T-helper 2 cell (primary cell): ENCODE measurements at regions not wholly inside any gene's neighbourhood (a gene's known extent, or its start where the extent isn't known, plus 50 kb on each side); places are given as distances from the start of the nearest gene placed in this dataset.
A peak's percentile ranks its signal among the peaks of the same experiment; 100 is the strongest.

ENCODE experiments used
- DNase-seq, 5 experiments: peaks; one replicate each; pipeline versions ENCODE4 v3.0.0 to v3.0.0-alpha.2; 2012 to 2022

DNA sequence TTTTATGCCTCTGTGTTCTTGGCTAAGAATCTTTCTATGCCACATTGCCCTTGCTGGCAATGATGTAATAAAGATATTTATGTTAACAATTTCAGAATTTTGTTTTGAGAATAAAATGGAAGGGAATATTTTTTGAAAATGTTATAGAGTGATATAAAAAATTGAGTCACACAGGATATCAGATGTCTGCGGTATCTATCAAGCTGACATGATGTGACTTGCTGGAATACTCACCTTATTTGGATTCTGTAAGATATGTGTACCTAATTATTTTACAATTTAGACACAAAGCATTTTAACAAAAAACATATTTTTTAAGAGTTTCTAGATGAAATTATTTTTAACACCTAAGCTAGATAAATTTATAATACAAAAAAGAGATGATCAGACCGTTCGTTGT is 660.0 kb upstream of the B3GALT2 start:
- DNase-seq = no peak

DNA sequence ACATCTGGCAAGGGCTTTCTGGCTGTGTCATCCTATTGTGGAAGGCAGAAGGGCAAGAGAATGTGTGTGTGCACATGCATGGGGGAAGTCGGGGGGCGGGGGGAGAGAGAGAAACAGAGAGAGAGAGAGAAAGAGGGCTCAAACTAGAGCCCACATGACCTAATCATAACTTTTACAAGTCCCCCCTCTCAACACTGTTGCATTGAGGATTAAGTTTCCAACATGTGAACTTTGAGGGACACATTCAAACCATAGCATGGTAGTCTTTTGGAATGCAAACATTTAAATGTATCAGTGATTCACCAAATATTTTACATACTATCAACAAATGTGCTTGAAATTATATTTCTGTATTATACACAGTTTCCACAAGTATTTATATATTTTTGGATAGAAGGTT is 655.4 kb upstream of the B3GALT2 start:
- no peak for DNase-seq

DNA sequence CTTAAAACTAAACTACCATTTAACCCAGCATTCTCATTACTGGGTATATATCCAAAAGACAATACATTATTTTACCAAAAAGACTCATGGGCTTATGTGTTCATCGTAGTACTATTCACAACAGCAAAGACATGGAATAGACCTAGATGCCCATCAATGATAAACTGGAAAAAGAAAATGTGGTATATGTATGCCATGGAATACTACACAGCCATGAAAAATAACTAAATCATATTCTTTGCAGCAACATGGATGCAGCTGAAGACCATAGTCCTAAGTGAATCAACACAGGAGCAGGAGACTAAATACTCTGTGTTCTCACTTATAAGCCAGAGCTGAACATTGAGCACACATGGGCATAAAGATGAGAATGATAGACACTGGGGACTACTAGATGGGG is 645.1 kb upstream of the B3GALT2 start:
- no peak for DNase-seq

DNA sequence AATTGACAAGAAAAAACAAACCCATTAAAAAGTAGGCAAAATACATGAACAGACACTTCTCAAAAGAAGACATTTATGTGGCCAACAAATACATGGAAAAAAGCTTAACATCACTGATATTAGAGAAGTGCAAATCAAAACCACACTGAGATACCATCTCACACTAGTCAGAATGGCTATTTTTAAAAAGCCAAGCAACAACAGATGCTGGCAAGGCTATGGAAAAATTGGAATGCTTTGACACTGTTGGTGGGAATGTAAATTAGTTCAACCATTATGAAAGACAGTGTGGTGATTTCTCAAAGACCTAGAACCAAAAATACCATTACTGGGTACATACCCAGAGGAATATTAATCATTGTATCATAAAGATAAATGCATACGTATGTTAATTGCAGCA is 641.1 kb upstream of the B3GALT2 start:
- DNase-seq = no peak

DNA sequence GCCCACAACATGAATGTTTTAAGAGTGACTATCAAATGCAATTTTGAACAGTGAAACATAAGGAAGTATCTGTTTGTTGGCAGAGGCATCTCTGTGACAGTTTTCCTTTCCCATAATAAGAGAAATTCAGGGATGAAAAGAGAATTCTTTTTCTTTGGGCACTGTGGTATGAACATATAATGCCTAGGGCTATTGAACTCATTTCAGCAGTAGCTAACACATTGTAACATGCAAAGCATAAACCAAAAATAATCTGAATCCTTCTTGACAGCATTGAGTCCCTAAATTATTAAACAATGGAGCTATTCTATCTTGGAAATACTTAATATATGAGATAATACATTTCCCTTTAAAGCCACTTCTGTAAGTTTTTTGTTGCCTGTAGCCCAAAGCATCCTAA is 633.0 kb upstream of the B3GALT2 start:
- no peak for DNase-seq

DNA sequence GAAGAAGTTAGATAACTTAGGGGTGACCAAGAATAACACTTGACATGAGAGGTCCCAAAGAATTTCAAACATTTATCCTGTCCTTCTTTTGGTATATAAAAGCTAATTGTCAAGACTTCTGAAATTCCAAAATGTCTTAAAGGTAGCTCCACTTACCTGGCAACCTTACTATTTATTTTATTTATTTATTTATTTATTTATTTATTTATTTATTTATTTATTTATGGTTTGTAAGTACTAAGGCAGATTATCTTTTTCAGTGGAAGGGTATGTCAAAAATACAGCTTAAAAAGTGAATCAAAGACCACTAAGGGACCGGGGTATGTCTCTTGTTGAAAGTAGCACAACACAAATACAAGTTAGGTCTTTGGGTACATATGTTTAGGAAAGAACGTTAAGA is 620.8 kb upstream of the B3GALT2 start:
- DNase-seq = no peak

DNA sequence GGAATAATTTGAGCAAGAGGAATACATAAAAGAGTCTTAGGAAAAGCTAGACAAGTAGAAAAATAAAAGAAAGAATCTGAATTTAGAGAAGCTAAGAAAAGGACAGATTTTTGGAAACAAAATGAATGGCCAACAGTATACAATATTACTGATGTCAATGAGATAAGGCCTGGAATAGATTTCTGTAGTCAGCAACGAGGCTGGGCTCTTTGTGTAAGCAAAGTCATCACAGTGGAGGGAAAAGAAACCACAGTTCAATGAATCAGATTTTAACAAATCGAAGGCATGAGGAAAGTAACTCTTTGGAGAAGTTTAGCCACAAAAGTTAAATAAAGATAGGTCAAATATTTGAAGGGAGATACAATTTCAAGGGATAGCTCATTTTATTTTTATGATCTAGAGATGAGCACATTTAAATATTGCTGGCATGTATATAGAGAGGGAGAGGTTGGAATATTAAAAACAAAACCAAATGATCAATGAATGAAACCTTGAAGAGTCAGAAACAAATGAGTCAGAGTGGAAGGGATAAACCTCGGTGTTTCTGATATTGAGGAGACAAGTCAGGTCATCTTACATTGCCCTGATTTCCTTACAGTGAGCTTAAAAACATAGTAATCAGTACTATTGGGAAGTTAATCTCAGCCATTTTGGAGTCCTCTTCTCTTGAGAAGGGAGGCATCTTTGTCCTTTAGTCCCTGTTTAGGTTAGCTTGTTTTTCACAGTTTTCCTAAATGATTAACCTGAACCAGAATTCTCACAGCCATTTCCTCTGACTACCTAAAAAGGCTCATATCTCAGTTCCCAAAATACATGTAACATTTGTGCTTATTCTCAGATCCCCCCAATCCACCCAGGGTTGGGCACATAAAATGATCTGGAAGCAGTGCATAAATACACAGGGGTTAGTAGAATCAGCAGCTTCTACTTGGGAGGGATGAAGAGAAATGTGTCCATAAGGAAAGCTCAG is 620.0 kb upstream of the B3GALT2 start:
- DNase-seq = peak in 1 of 5 experiments; percentile 12

DNA sequence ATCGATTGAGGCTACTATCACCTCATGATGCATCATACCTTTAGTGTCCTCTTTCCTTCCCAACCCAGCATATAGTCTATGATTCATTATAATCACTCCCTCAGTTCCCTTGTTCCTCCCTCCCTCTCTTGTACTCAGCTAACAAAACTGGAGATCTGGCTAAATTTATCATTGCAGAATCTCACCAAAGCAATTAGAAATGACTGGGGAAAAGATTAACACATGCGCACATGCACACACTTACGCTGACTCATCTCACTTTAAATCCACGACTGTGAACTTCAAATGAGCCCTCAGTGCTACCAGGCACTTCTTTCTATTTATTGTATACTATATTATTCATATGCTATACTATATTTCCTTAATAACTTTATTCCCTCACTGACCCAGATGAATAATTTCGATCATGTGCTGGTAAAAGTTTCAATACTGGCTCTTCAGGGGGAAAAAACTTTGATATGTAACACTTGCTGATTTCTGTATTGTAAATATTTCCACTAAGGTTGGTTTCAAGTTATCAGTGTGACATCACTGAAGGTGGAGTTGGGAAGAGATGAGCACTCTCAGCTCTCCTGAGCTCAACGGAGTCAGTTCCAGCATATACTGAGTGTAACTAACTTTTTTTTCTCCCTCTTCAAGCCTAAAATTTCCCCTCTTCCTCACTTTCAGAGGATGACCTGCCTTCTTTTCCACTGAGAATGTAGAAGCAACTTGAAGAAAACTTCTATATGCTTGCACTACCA is 613.7 kb upstream of the B3GALT2 start:
- DNase-seq = peak in 1 of 5 experiments; percentile 58

DNA sequence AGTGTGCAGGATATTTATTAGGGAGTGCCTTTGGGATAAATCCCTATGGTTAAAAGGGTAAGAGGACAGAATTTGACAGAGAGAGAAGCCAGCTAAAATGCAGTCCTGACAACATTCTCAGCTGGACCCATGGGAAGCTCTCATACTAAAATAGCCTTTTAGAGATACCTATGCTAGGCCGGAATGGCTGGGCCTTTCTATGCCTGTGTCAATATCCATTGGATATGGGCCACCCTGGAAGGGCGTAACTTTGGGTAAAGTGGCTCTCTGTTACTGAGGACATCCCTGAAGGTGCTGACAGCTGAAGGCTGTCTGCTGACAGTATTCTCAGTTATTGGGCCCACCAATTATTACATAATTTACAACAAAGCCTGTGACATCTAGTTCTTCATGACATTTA is 613.0 kb upstream of the B3GALT2 start:
- DNase-seq = no peak

DNA sequence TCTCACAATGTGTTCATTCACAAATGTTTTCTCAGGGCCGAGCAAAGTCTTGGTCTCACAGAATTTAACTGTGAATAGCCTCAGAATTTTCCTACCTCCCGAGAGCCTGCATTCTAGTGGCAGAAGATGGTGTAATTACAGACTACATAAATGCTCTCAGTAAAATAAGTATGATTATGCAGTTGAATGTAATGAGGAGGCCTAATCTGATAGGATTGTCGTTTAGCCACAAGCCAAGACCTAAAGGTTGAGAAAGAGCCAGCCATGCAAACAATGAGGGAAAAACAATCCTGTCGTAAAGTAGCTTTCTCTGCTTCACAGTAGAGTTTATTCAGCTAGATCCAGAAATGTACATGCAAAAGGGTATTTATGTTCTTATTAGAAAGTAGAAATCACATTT is 607.8 kb upstream of the B3GALT2 start:
- no peak for DNase-seq

DNA sequence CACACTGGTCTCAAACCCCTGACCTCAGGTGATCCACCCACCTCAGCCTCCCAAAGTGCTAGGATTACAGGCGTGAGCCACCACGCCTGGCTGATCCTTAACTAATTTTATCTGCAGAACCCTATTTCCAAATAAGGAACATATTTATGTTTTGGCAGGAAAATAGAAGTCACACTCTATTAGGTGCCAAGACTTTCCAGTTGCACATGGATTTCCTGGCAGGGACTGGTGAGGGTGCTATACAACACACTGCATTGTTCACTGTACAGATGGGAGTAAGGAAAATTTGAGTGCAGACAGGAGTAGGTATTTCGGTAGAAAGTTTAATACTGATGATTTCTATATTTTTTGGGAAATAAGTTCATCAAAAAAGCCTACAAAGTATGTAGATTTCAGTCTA is 605.3 kb upstream of the B3GALT2 start:
- no peak for DNase-seq

DNA sequence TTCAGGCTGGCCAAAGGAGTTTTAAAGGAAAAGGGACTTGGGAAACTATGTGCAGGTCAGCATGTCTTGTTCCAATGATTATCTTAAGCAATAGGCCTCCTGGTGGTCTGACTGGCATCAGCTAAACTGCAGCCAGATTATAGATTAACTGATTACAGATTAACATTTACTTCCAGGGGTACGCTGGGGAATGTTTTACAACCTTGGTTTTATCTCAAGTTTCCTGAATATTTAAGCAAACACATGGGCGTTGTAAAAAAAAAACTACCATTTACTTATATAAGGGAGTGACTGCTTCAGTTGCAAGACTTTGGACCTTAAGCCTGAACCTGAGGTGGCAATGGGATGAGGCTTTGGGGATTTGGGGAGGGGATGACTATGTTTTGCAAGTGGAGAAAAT is 600.6 kb upstream of the B3GALT2 start:
- DNase-seq = no peak

DNA sequence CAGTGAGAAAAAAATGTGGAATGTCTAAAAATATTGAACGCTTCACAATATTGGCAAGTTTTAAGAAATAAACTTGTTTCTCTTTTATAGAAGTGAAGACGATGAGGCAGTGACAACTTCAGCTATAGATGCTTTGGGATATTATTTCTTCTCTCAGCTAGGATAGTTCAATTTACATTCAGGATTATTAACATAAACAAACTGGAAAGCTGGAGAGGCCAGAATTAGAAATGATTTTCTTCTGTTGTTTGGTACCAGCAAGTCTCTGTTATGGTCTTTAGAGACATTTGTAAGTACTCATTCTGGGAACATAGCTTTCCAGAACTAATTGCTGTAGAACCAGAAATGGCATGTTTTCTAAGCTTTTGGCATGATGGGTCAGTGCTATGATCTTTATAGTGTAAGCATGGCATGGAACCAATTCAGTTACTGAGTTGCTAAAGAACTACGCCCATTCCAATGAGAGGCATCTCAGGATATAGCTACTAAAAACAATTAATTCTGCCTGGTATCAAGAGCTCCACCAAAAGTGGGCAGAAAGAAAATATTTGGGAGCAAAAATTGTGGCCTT is 599.5 kb upstream of the B3GALT2 start:
- DNase-seq = no peak

DNA sequence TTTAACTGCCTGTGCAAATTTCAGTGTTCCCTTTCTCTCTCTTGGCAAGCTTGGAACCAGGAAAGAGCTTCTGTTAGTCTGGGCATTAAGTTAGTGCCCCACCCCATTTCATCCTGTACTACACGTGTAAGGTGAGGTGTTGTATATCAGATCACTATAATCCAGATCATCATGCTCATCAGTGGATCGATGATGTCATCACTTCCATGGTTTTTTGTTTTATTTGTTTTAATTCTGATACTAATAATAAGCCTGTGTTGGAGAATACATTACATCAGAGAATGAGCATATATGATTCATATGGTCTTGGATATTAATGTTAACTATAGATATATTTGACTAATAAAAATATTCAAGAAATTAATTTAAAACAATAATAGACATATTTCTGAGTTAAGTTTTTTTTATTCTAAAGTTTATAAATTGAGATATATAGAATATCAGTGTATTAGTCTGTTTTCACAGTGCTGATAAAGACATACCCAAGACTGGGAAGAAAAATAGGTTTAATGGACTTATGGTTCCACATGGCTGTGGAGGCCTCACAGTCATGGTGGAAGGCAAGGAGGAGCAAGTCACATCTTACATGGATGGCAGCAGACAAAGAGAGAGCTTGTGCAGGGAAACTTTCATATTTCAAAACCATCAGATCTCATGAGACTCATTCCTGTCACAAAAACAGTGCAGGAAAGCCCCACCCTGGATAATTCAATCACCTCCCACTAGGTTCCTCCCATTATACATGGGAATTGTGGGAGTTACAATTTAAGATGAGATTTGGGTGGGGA is 588.3 kb upstream of the B3GALT2 start:
- DNase-seq = no peak

DNA sequence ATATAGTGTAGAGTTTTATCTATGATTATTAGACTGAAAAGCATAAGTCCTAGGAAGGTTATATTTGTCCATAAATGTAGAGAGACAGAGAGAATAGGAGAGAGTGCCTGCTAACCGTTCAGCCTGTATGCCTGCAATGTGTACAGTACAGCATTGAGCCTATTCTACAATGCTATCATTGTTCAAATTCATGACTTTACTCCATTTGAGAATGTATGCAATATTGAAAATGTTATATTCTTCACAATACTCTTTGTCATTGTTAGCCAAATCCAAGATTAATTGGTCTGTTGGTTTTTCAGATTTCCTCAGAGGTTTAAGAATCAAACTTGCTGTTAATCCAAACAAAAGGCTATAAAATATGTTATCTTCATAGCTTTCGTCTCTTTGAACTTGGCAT is 585.2 kb upstream of the B3GALT2 start:
- DNase-seq = no peak

DNA sequence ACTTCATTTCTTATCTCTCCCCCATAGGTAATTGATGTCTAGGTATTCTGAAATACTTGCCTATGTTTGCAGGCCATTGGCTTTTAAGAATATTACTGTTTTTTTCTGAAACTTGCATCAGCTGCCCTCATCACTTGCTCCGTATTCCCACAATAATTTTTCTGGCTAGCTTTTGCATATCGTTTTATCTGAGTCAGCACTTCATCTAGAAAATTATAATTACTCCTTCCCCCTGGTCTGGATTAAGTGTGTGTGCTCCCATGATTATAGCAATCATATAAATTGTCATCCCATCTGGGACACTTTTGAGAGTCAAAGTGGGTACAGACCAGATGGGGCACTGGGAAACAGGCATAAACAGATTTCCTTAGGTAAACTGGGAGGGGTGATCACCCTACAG is 583.2 kb upstream of the B3GALT2 start:
- DNase-seq = no peak

DNA sequence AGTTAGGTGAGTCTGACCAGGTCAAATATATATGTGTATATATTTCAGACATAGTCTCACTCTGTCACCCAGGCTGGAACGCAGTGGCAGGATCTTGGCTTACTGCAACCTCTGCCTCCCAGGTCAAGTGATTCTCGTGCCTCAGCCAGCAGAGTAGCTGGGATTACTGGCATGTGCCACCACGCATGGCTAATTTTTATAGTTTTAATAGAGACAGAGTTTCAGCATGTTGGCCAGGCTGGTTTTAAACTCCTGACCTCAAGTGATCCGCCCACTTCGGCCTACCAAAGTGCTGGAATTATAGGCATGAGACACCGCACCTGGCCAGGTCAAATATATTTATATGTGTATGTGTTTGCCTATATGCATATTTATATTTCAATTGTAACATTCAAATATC is 581.5 kb upstream of the B3GALT2 start:
- no peak for DNase-seq

DNA sequence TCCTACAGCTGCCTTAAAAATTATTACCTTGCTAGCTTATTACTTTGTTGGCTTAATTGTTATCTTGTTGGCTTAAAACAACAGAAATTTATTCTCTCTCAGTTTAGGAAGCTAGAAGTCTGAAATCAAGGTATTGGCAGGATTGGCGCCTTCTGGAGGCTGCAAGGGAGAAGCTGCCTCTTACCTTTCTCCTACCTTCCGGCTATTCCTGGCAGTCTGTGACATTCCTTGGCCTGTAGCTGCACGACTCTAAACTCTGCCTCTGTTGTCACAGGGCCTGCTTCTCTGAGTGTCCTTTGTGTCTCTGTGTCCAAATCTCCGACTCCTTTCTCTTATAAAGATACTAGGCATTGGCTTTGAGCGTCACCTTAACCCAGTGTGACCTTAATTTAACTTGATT is 579.9 kb upstream of the B3GALT2 start:
- DNase-seq = no peak

DNA sequence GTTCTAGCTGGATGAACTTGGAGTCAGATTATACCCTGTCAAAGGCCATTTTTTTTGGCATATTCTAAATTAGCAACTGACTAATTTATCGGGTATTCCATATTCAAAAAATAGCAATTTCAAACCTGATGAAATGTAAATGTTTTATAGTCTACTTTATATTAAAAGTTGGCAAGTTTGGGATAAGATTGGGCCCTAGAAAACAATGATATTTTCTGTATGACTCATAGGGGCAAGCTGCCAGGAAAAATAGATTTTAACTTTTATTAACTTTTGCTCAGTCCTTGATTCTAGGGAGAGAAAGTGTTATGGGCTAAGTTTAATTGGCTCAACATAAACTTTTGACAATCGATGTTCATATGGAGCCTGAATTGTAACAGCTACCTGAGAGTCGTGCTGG is 576.9 kb upstream of the B3GALT2 start:
- no peak for DNase-seq

DNA sequence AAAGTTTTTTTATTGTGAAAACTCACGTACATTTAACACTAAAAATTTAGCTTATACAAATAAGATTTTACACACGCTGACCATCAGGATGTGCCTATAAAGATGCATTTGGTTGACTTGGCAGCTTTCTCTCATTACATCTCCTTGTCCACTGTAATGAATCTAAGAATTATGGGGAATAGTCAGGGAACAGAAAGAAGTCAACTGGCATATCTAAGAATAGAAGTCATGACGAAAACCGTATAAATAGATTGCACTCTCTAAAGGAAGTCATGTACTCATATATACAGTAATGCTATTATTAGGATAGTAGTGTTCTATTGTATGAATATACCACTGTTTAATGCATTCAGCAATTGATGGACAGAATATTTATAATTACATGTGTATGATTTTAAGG is 575.8 kb upstream of the B3GALT2 start:
- DNase-seq = no peak

DNA sequence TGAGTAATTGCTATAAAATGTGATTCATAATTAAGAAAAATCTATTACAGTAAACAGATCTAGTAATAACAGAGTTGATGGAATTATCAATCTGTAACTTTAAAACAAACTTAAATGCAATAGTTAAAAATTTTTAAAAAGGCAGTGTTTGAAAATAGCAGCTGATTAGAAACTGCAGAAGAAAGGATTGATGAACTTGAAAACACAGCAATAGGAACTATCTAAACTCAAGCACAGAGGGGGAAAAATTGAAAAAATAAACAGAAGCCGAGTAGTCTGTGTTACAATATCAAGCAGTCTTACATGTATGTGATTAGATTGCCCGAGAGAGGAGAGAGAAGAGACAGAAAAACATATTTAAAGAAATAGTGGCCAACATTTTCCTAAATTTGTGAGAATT is 569.0 kb upstream of the B3GALT2 start:
- no peak for DNase-seq

DNA sequence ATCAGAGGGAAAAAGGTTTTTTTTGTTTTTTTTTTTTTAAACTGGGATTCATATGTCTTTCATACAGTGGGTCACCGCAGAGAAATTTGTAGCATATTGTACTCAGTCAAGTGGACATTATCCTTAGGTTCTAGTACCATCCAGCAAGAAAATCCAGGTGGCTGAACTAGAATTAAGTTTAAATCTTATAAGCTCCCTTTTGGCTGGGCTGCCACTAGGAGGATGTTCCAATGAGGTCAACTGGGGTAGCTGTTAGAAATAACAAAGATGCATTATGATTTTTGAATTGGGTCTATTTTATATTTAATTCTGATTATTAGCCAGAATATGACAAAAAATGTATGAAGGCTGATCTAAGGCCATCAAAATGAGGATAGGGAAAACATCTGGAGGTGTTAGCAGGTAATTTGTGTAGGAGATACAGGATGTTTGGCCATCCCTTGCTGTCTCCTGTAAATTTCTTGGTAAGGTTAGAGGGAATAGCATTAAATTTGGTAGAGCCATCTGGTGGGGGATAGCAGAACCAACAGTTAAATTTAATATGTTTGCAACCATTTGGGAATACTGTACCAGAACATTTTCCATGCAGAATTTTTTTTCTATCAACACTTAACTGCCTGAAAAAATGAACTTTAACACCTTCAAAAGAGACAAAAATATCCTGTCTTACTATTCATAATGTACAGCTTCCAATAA is 568.5 kb upstream of the B3GALT2 start:
- no peak for DNase-seq
